ENCODE measurements at regions not wholly inside any gene's neighbourhood (a gene's known extent, or its start where the extent isn't known, plus 50 kb on each side); places are given as distances from the start of the nearest gene placed in this dataset.

GRCh38 chr16:73847090-73847489, 449.5 kb upstream of the PSMD7 start:
- TF ChIP-seq CTCF (IDR thresholded peaks at IDR 0.05): peak in 1 of 6 experiments; percentile 16
- TF ChIP-seq POLR2A (IDR thresholded peaks at IDR 0.05): no peak
